Fibroblast of the aortic adventitia (primary cell): ENCODE measurements at regions not wholly inside any gene's neighbourhood (a gene's known extent, or its start where the extent isn't known, plus 50 kb on each side); places are given as distances from the start of the nearest gene placed in this dataset.
"Not testable (repeated sequence)": the region's sequence is repeated elsewhere in the genome, so short reads cannot be mapped to it uniquely, and the experiment has no call there.

Experiments
- DNase-seq: peaks from one replicate; pipeline ENCODE4 v3.0.0-alpha.2; 2010; ENCODE audit warnings: low read depth
- H3K4me3 ChIP-seq: 2 replicates; pipeline ENCODE4 v1.5.1; 2011; ENCODE audit warnings: low read depth, mild to moderate bottlenecking, control low read depth, low read length, moderate library complexity

GRCh38 chr1:149321732-149322016 lies 153.2 kb upstream of the NBPF19 start:
- not testable (repeated sequence) for H3K4me3 ChIP-seq, DNase-seq

GRCh38 chr1:149330081-149330335 lies 144.8 kb upstream of the NBPF19 start:
- not testable (repeated sequence) for H3K4me3 ChIP-seq, DNase-seq

- not testable (repeated sequence) for H3K4me3 ChIP-seq, DNase-seq
Observed at GRCh38 chr1:149336082-149336481, 138.8 kb upstream of the NBPF19 start.

- DNase-seq: not testable (repeated sequence)
Observed at GRCh38 chr1:149338221-149338691, 136.6 kb upstream of the NBPF19 start.

GRCh38 chr1:149338698-149339097 lies 136.1 kb upstream of the NBPF19 start:
- not testable (repeated sequence) for DNase-seq, H3K4me3 ChIP-seq

More at GRCh38 chr1:149338221-149338691, 136.6 kb upstream of the NBPF19 start:
- not testable (repeated sequence) for H3K4me3 ChIP-seq

- not testable (repeated sequence) for DNase-seq, H3K4me3 ChIP-seq
Observed at GRCh38 chr1:149349448-149349847, 125.4 kb upstream of the NBPF19 start.

- not testable (repeated sequence) for DNase-seq, H3K4me3 ChIP-seq
Observed at GRCh38 chr1:149352205-149352604, 122.6 kb upstream of the NBPF19 start.

- H3K4me3 ChIP-seq, DNase-seq: not testable (repeated sequence)
Observed at GRCh38 chr1:149354579-149354978, 120.3 kb upstream of the NBPF19 start.

GRCh38 chr1:149355748-149356147 lies 119.1 kb upstream of the NBPF19 start:
- DNase-seq, H3K4me3 ChIP-seq: not testable (repeated sequence)

GRCh38 chr1:149356152-149356551 lies 118.7 kb upstream of the NBPF19 start:
- H3K4me3 ChIP-seq, DNase-seq: not testable (repeated sequence)

- H3K4me3 ChIP-seq, DNase-seq: not testable (repeated sequence)
Observed at GRCh38 chr1:149360351-149360750, 114.5 kb upstream of the NBPF19 start.

- DNase-seq, H3K4me3 ChIP-seq: not testable (repeated sequence)
Observed at GRCh38 chr1:149361310-149361709, 113.5 kb upstream of the NBPF19 start.

- not testable (repeated sequence) for DNase-seq, H3K4me3 ChIP-seq
Observed at GRCh38 chr1:149364188-149364981, 110.5 kb upstream of the NBPF19 start.

GRCh38 chr1:149366402-149366801 lies 108.4 kb upstream of the NBPF19 start:
- not testable (repeated sequence) for H3K4me3 ChIP-seq, DNase-seq

GRCh38 chr1:149367472-149368044 lies 107.3 kb upstream of the NBPF19 start:
- H3K4me3 ChIP-seq, DNase-seq: not testable (repeated sequence)

GRCh38 chr1:149368337-149368736 lies 106.5 kb upstream of the NBPF19 start:
- H3K4me3 ChIP-seq: not testable (repeated sequence)

GRCh38 chr1:149369081-149369480 lies 105.8 kb upstream of the NBPF19 start:
- not testable (repeated sequence) for H3K4me3 ChIP-seq, DNase-seq

More at GRCh38 chr1:149368337-149368736, 106.5 kb upstream of the NBPF19 start:
- DNase-seq: not testable (repeated sequence)

- H3K4me3 ChIP-seq, DNase-seq: not testable (repeated sequence)
Observed at GRCh38 chr1:149371955-149372354, 102.9 kb upstream of the NBPF19 start.

- not testable (repeated sequence) for DNase-seq, H3K4me3 ChIP-seq
Observed at GRCh38 chr1:149378462-149378861, 96.4 kb upstream of the NBPF19 start.

GRCh38 chr1:149390173-149390926 lies 84.5 kb upstream of the NBPF19 start:
- peak overlapping the region; percentile 61 for H3K4me3 ChIP-seq
- peak; percentile 73 for DNase-seq
